HG02610 (cell line): ENCODE measurements at regions not wholly inside any gene's neighbourhood (a gene's known extent, or its start where the extent isn't known, plus 50 kb on each side); places are given as distances from the start of the nearest gene placed in this dataset.

Source experiments
- ATAC-seq: cut with Tn5 transposase; IDR thresholded peaks from one replicate; pipeline ENCODE4 v1.9.1; 2021; ENCODE audit warnings: mild to moderate bottlenecking, moderate library complexity; ENCODE audit not compliant: unreplicated experiment

GRCh38 chr9:27743490-27743889 is 170.2 kb upstream of the C9orf72 start:
- no peak for ATAC-seq

GRCh38 chr9:27747450-27747849 is 174.2 kb upstream of the C9orf72 start:
- ATAC-seq, result no peak

- no peak for ATAC-seq
These were observed 176.6 kb upstream of the C9orf72 start for GRCh38 chr9:27749838-27750237.

- no peak for ATAC-seq
These were observed 177.3 kb upstream of the C9orf72 start for GRCh38 chr9:27750566-27750965.

- no peak for ATAC-seq
These were observed 178.8 kb upstream of the C9orf72 start for GRCh38 chr9:27752069-27752468.

GRCh38 chr9:27755846-27756245 is 182.6 kb upstream of the C9orf72 start:
- ATAC-seq, result no peak

GRCh38 chr9:27756418-27756817 is 183.1 kb upstream of the C9orf72 start:
- ATAC-seq, result no peak

- ATAC-seq, result no peak
These were observed 190.6 kb upstream of the C9orf72 start for GRCh38 chr9:27763831-27764230.

GRCh38 chr9:27765266-27766072 is 192.2 kb upstream of the C9orf72 start:
- ATAC-seq, result no peak

- ATAC-seq, result no peak
These were observed 193.0 kb upstream of the C9orf72 start for GRCh38 chr9:27766073-27766835.

- ATAC-seq, result no peak
These were observed 195.5 kb upstream of the C9orf72 start for GRCh38 chr9:27768781-27769180.

- no peak for ATAC-seq
These were observed 197.3 kb upstream of the C9orf72 start for GRCh38 chr9:27770541-27770940.

- ATAC-seq, result no peak
These were observed 198.7 kb upstream of the C9orf72 start for GRCh38 chr9:27771803-27772545.

- ATAC-seq, result peak; percentile 74
These were observed 211.8 kb upstream of the C9orf72 start for GRCh38 chr9:27784847-27785713.

- ATAC-seq, result peak; percentile 96
These were observed 212.4 kb upstream of the C9orf72 start for GRCh38 chr9:27785714-27786100.

- ATAC-seq, result no peak
These were observed 214.6 kb upstream of the C9orf72 start for GRCh38 chr9:27787891-27788290.

- peak; percentile 64 for ATAC-seq
These were observed 218.0 kb upstream of the C9orf72 start for GRCh38 chr9:27791311-27791710.

- ATAC-seq, result peak; percentile 72
These were observed 219.8 kb upstream of the C9orf72 start for GRCh38 chr9:27792971-27793689.

GRCh38 chr9:27799326-27799725 is 226.0 kb upstream of the C9orf72 start:
- ATAC-seq, result no peak

GRCh38 chr9:27800159-27800558 is 226.9 kb upstream of the C9orf72 start:
- ATAC-seq, result peak; percentile 36
